Esophagus squamous epithelium (tissue), 5 donors: ENCODE measurements at regions not wholly inside any gene's neighbourhood (a gene's known extent, or its start where the extent isn't known, plus 50 kb on each side); places are given as distances from the start of the nearest gene placed in this dataset.

Experiments
- DNase-seq: peaks from one replicate; lab custom pipeline; 2025; lab: John Stamatoyannopoulos, UW
- H3K27ac ChIP-seq, 4 donors: fragments of 200-600 bp; sonication (generic); one replicate each; pipeline ENCODE4 v1.5.1; 2016 to 2019; ENCODE audit warnings: mild to moderate bottlenecking in 1 of 4
- H3K27me3 ChIP-seq, 4 donors: fragments of 200-600 bp; sonication (generic); 1 replicate in 3 of 4; 2 replicates in 1 of 4; pipeline versions ENCODE4 v1.5.1 to v1.6.0; 2017 to 2021; ENCODE audit warnings: antibody characterized with exemption in 1 of 4
- H3K36me3 ChIP-seq, 3 donors: fragments of 200-600 bp; sonication (generic); one replicate each; pipeline ENCODE4 v1.5.1; 2016 to 2019
- H3K4me1 ChIP-seq, 3 donors: fragments of 200-600 bp; sonication (generic); one replicate each; pipeline ENCODE4 v1.5.1; 2017 to 2019
- H3K4me3 ChIP-seq, 4 donors: fragments of 200-600 bp; sonication (generic); 1 replicate in 3 of 4; 2 replicates in 1 of 4; pipeline ENCODE4 v1.5.1; 2016 to 2019; ENCODE audit warnings: mild to moderate bottlenecking in 2 of 4, moderate library complexity in 1 of 4
- H3K9me3 ChIP-seq, 3 donors: fragments of 200-600 bp; sonication (generic); one replicate each; pipeline ENCODE4 v1.5.1; 2016 to 2019
- CTCF ChIP-seq, 6 experiments: fragments of 450-650 bp in 4 of 6; fragments of 200-600 bp in 2 of 6; sonication (generic) in 2 of 6; IDR thresholded peaks; one replicate each; pipeline ENCODE4 v1.5.1; 2016 to 2019; ENCODE audit warnings: antibody characterized with exemption in 6 of 6, mild to moderate bottlenecking in 4 of 6, moderate library complexity in 4 of 6
- POLR2A ChIP-seq, 4 donors: fragments of 450-650 bp; IDR thresholded peaks; one replicate each; pipeline ENCODE4 v1.6.1; 2017; ENCODE audit warnings: antibody characterized with exemption in 4 of 4, mild to moderate bottlenecking in 4 of 4, moderate library complexity in 3 of 4
- WGBS, 2 donors: methylation state at CpG; one replicate each; pipeline ENCODE4 v1.1.5; 2018; 5-methylcytosine and 5-hydroxymethylcytosine counted together
- intact Hi-C: fragments of 100-400 bp; cut with DNase I; formaldehyde crosslinking; loops from one replicate; pipeline ENCODE4 v1.15.0; 2022
- donor health status: DM: yes; HTN: yes; CAD: no.

GRCh38 chr2:14423145-14423906, 209.2 kb upstream of the LRATD1 start:
- DNase-seq, result no peak
- 53 to 60% methylated on average over 2 of the region's 2 CpGs for WGBS, 2 donors
- intact Hi-C loops, result no loop called here
- no peak overlapping the region for H3K4me3 ChIP-seq
- TF ChIP-seq POLR2A (IDR thresholded peaks at IDR 0.05) (no peak), CTCF (IDR thresholded peaks at IDR 0.05) (no peak)
- H3K27me3 ChIP-seq, result no peaks in the 10 kb centered on the region
- H3K9me3 ChIP-seq, result no peaks in the 10 kb centered on the region
- peaks cover 0 to 7% (median 0%) of the 10 kb centered on the region in 3 donors for H3K4me1 ChIP-seq
- H3K36me3 ChIP-seq, result no peaks in the 10 kb centered on the region
- no peak overlapping the region for H3K27ac ChIP-seq

DNA sequence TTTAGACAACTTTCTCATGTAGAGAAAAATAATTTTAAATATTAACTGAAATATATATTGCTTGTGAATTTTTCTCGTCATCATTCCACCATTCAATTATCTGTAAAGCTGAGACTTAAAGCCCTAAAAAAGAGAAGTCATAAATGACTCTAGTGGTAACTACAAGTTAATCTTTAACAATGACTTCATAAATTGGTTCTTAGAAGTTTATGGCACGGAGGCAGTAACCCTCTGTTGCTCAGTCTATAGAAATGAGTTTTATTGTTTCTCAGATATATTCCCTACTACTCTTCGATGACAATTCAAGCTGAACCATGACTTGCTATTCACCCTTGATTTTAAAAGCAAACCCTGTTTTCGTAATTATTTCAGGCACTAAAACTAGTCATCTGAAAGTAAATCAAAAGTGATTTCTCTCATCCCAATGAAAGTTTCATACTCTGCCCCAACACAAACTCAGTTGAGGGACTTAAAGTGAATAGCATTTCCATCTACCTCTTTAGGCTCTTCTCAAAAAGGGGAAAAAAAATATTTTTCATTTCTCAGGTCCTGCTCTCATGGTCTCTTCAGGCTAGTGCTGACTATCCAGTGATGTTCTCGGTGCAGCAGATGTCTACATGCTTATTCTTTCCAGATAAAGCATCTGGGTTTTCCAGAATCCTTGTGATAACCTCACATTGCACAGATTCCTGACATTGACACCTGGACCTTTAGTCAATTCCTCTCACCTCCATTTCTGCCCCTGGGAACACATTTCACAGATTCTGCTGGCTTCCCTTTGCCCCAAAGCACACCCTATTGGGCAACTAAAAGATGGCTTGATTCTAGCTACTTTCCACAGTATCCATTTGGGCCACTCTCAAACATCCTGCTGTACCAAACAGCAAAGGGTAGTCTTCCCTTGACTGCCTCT, 207.8 kb upstream of the LRATD1 start:
- Histone ChIP-seq H3K9me3 (no peaks in the 10 kb centered on the region), H3K4me3 (no peak overlapping the region), H3K4me1 (peaks cover 0 to 7% (median 0%) of the 10 kb centered on the region in 3 donors), H3K36me3 (no peaks in the 10 kb centered on the region), H3K27ac (no peak overlapping the region), H3K27me3 (no peaks in the 10 kb centered on the region)
- intact Hi-C loops, result no loop called here
- DNase-seq, result no peak
- WGBS, 2 donors, result 80 to 84% methylated on average over 5 of the region's 5 CpGs
- TF ChIP-seq CTCF (IDR thresholded peaks at IDR 0.05), result no peak
- no peak for TF ChIP-seq POLR2A (IDR thresholded peaks at IDR 0.05)

DNA sequence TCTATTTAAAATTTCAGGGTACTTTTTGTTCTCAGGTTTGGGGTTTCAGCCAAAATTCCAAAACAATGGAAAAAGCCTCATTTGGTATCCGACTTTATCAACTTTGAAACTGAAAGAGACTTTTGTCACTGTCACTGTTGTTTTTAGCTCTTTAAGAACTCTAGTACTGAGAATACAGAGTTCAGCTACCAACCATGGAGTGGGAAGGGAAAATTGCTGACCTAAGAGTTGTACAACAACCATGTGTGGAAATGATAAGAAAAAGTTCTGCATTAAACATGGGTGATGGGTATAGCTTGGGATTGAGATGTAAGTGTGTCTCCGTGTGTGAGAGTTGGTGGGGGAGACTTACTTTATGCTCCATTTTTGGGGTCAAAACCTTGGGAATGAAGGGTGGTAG, 206.6 kb upstream of the LRATD1 start:
- intact Hi-C loops, result no loop called here
- no peak for TF ChIP-seq POLR2A (IDR thresholded peaks at IDR 0.05)
- no peak for TF ChIP-seq CTCF (IDR thresholded peaks at IDR 0.05)
- H3K27ac ChIP-seq, result no peak overlapping the region

DNA sequence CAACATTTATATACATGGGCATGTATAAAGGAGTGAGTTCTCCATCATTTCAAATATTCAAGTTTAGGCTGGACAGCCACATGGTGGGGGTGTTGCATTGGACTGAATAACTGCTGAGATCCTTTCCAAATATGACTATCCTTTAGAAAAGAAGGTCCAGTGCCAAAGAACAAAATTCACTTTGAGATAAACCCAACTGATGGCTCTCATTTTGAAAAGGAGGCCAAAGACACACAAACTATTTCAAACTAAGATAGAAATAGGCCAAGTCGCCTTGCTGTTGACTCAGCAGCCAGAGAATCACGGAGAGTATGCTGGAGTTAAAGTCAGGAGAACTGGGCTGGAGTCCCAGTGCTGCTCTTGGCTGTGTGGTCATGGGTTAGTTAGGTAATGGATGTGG, 204.5 kb upstream of the LRATD1 start:
- H3K36me3 ChIP-seq, result no peaks in the 10 kb centered on the region
- TF ChIP-seq CTCF (IDR thresholded peaks at IDR 0.05) (peak in 3 of 6 experiments; percentile 25 to 43 (median 28)), POLR2A (IDR thresholded peaks at IDR 0.05) (no peak)
- no peak for DNase-seq
- H3K4me3 ChIP-seq, result no peak overlapping the region
- peaks cover 0 to 7% (median 0%) of the 10 kb centered on the region in 3 donors for H3K4me1 ChIP-seq
- no peaks in the 10 kb centered on the region for H3K27me3 ChIP-seq
- H3K27ac ChIP-seq, result no peak overlapping the region
- WGBS, 2 donors, result 4 to 21% methylated on average over 2 of the region's 2 CpGs
- no peaks in the 10 kb centered on the region for H3K9me3 ChIP-seq
- intact Hi-C loops, result no loop called here

More for the DNA sequence above, 206.6 kb upstream of the LRATD1 start:
- 61 to 67% methylated on average over 2 of the region's 2 CpGs for WGBS, 2 donors
- H3K36me3 ChIP-seq, result no peaks in the 10 kb centered on the region
- H3K4me3 ChIP-seq, result no peak overlapping the region
- peaks cover 0 to 7% (median 0%) of the 10 kb centered on the region in 3 donors for H3K4me1 ChIP-seq
- no peak for DNase-seq
- H3K9me3 ChIP-seq, result no peaks in the 10 kb centered on the region
- H3K27me3 ChIP-seq, result no peaks in the 10 kb centered on the region
